ENCODE measurements at regions not wholly inside any gene's neighbourhood (a gene's known extent, or its start where the extent isn't known, plus 50 kb on each side); places are given as distances from the start of the nearest gene placed in this dataset.

GRCh38 chr6:127031511-127031910, 87.0 kb upstream of the RSPO3 start:
- no peaks in the 10 kb centered on the region for H3K79me2 ChIP-seq (ENCODE audit: control insufficient read depth, insufficient read depth, low read length)
- H3K27me3 ChIP-seq (replicated peaks in 1 of 2; ENCODE audit: control insufficient read depth in 2 of 2, insufficient read depth in 2 of 2, low read length in 1 of 2): no peaks in the 10 kb centered on the region
- H3K4me3 ChIP-seq: no peak overlapping the region
- H4K20me1 ChIP-seq (ENCODE audit: control insufficient read depth, insufficient read depth): no peaks in the 10 kb centered on the region
- SMC1A ChIA-PET (ENCODE audit: uncharacterized antibody, unreplicated experiment): no interaction called here
- no peak overlapping the region for H3K4me2 ChIP-seq (ENCODE audit: control insufficient read depth, insufficient read depth)
- POLR2A ChIA-PET: no interaction called here
- RAD21 ChIA-PET (ENCODE audit: unreplicated experiment): no interaction called here
- in situ Hi-C loops (cut with MboI) (no loop called here), intact Hi-C loops (cut with micrococcal nuclease; ENCODE audit: unreplicated experiment) (no loop called here)
- 0% methylated on average over 1 of the region's 1 CpG for whole genome bisulfite sequencing (ENCODE audit: insufficient coverage, insufficient replicate concordance, low lambda C conversion rate, missing lambda C conversion rate)
- no peak overlapping the region for H3K27ac ChIP-seq (ENCODE audit: control insufficient read depth, insufficient read depth)
- FAIRE-seq (no peak), ATAC-seq (no peak), DNase-seq (ENCODE audit: low read depth, low spot score) (no peak)
- H3K4me1 ChIP-seq (ENCODE audit: control insufficient read depth, insufficient read depth, low read length): no peaks in the 10 kb centered on the region
- no peaks in the 10 kb centered on the region for H3K9me3 ChIP-seq (replicated peaks; ENCODE audit: control insufficient read depth, insufficient read depth, low read length)
- H2AFZ ChIP-seq (ENCODE audit: control insufficient read depth, low read depth, low read length): no peak overlapping the region
- BruUV-seq (replicated peaks): no TSS peak
- no peak overlapping the region for H3K9ac ChIP-seq (ENCODE audit: control insufficient read depth, insufficient read depth, low read length)
- H3K36me3 ChIP-seq (ENCODE audit: control insufficient read depth in 2 of 2, insufficient read depth in 2 of 2, low read length in 1 of 2): no peaks in the 10 kb centered on the region
- CTCF ChIA-PET: no interaction called here
- TF ChIP-seq EGR1 (IDR thresholded peaks at IDR 0.05; ENCODE audit: borderline replicate concordance in 1 of 2, low read depth in 2 of 2, low read length in 2 of 2) (no peak), ZBTB11 (CRISPR knock-in tag; IDR thresholded peaks at IDR 0.05) (no peak), ETV6 (conservative IDR thresholded peaks at IDR 0.05 in 1 of 2, IDR thresholded peaks at IDR 0.05 in 1 of 2; ENCODE audit: borderline replicate concordance in 1 of 2, low read depth in 1 of 2) (no peak), ZNF687 (IDR thresholded peaks at IDR 0.05) (no peak), PBX3 (IDR thresholded peaks at IDR 0.05; ENCODE audit: insufficient replicate concordance, low read depth, low read length) (no peak), ELK1 (IDR thresholded peaks at IDR 0.05; ENCODE audit: low read depth, low read length) (no peak), MAX (IDR thresholded peaks at IDR 0.05; ENCODE audit: low read depth, low read length) (no peak), NFIC (IDR thresholded peaks at IDR 0.05; ENCODE audit: low read depth, low read length) (no peak), KLF5 (IDR thresholded peaks at IDR 0.05; ENCODE audit: partially characterized antibody) (no peak), EED (IDR thresholded peaks at IDR 0.05; ENCODE audit: low read depth) (no peak), ATF2 (IDR thresholded peaks at IDR 0.05; ENCODE audit: low read length) (no peak), RFX5 (IDR thresholded peaks at IDR 0.05; ENCODE audit: low read depth, low read length) (no peak), SREBF1 (IDR thresholded peaks at IDR 0.05; ENCODE audit: low read length) (no peak)

Measured in GM12878 (cell line).